SK-N-SH (cell line): ENCODE measurements at regions not wholly inside any gene's neighbourhood (a gene's known extent, or its start where the extent isn't known, plus 50 kb on each side); places are given as distances from the start of the nearest gene placed in this dataset.
"Not testable (repeated sequence)": the region's sequence is repeated elsewhere in the genome, so short reads cannot be mapped to it uniquely, and the experiment has no call there.

Experiments
- CTCF ChIA-PET: fragments of 300-600, 350-600 bp; formaldehyde crosslinking; extraction: SDS; loops from one replicate; lab custom pipeline; 2021; lab: Yijun Ruan, JAX
- POLR2A ChIA-PET: fragments of 350-600 bp; sonication (Branson Sonifier 250); formaldehyde crosslinking; extraction: SDS; loops from one replicate; lab custom pipeline; 2020; ENCODE audit warnings: antibody characterized with exemption, inconsistent platforms; lab: Yijun Ruan, JAX
- DNase-seq: peaks from one replicate; pipeline ENCODE4 v3.0.0; 2012
- H2AFZ ChIP-seq: fragments of 200-600 bp; sonication (generic); 2 replicates; pipeline ENCODE4 v1.8.1; 2016; ENCODE audit warnings: antibody characterized with exemption, mild to moderate bottlenecking, low read depth
- H3F3A ChIP-seq: fragments of 200-600 bp; sonication (generic); replicated peaks from 2 replicates; pipeline ENCODE3; 2016; ENCODE audit warnings: antibody characterized with exemption, mild to moderate bottlenecking; ENCODE audit not compliant: insufficient read depth
- H3K27ac ChIP-seq, 2 experiments: fragments of 200-500 bp in 1 of 2; fragments of 200-600 bp in 1 of 2; sonication (Bioruptor generic) in 1 of 2; sonication (generic), shearing (Covaris generic) in 1 of 2; 2 replicates each; pipeline versions ENCODE4 v1.5.1 to v1.6.1; 2014 to 2016; ENCODE audit warnings: low read depth in 2 of 2, inconsistent platforms in 1 of 2, low read length in 1 of 2, mild to moderate bottlenecking in 1 of 2, mixed read lengths in 1 of 2
- H3K27me3 ChIP-seq: fragments of 200-600 bp; sonication (generic), shearing (Covaris generic); 2 replicates; pipeline ENCODE4 v1.6.1; 2016; ENCODE audit warnings: mixed run types; ENCODE audit not compliant: insufficient read depth
- H3K36me3 ChIP-seq, 2 experiments: fragments of 200-500 bp in 1 of 2; fragments of 200-600 bp in 1 of 2; sonication (Bioruptor generic) in 1 of 2; sonication (generic) in 1 of 2; replicated peaks in 1 of 2; 2 replicates each; pipeline versions ENCODE3 to v1.5.1; 2014 to 2016; ENCODE audit warnings: low read length in 1 of 2, mild to moderate bottlenecking in 1 of 2; ENCODE audit not compliant: insufficient read depth in 2 of 2, control insufficient read depth in 1 of 2
- H3K4me1 ChIP-seq, 2 experiments: fragments of 200-500 bp in 1 of 2; fragments of 200-600 bp in 1 of 2; sonication (Bioruptor generic) in 1 of 2; sonication (generic), shearing (Covaris generic) in 1 of 2; 2 replicates each; pipeline versions ENCODE4 v1.5.1 to v1.6.1; 2014 to 2016; ENCODE audit warnings: low read depth in 1 of 2, low read length in 1 of 2, mixed run types in 1 of 2; ENCODE audit not compliant: insufficient read depth in 2 of 2, control insufficient read depth in 1 of 2
- H3K4me2 ChIP-seq: fragments of 200-600 bp; sonication (generic), shearing (Covaris generic); 2 replicates; pipeline ENCODE4 v1.6.1; 2017; ENCODE audit warnings: mixed run types
- H3K4me3 ChIP-seq, 2 experiments: fragments of 200-500 bp in 1 of 2; fragments of 200-600 bp in 1 of 2; sonication (Bioruptor generic) in 1 of 2; sonication (generic), shearing (Covaris generic) in 1 of 2; 2 replicates each; pipeline versions ENCODE4 v1.5.1 to v1.8.1; 2014 to 2016; ENCODE audit warnings: low read depth in 2 of 2, inconsistent platforms in 1 of 2, low read length in 1 of 2, mild to moderate bottlenecking in 1 of 2, mixed read lengths in 1 of 2, moderate library complexity in 1 of 2
- H3K79me2 ChIP-seq: fragments of 200-600 bp; sonication (generic); 2 replicates; pipeline ENCODE4 v1.8.1; 2017; ENCODE audit warnings: mild to moderate bottlenecking; ENCODE audit not compliant: insufficient read depth
- H3K9ac ChIP-seq: fragments of 200-600 bp; sonication (generic); 2 replicates; pipeline ENCODE4 v1.6.1; 2017; ENCODE audit warnings: mixed run types
- H3K9me2 ChIP-seq: fragments of 200-600 bp; sonication (generic); 2 replicates; pipeline ENCODE4 v1.6.1; 2017; ENCODE audit warnings: mixed run types
- H3K9me3 ChIP-seq: fragments of 200-600 bp; sonication (generic); 2 replicates; pipeline ENCODE4 v1.6.1; 2017; ENCODE audit warnings: mixed run types, mild to moderate bottlenecking, moderate library complexity
- H4K20me1 ChIP-seq: fragments of 200-600 bp; sonication (generic); 2 replicates; pipeline ENCODE4 v1.6.1; 2017; ENCODE audit warnings: mild to moderate bottlenecking, mixed run types; ENCODE audit not compliant: insufficient read depth
- CTCF ChIP-seq: fragments of 200-600 bp; sonication (generic); IDR thresholded peaks from 2 replicates; pipeline ENCODE4 v1.6.1; 2017; ENCODE audit warnings: antibody characterized with exemption, mild to moderate bottlenecking, moderate library complexity
- ELF1 ChIP-seq: IDR thresholded peaks from 2 replicates; pipeline ENCODE4 v1.4.0; 2012
- EZH2phosphoT487 ChIP-seq: fragments of 200-600 bp; sonication (generic); IDR thresholded peaks from 2 replicates; pipeline ENCODE4 v1.6.1; 2017; ENCODE audit warnings: low read depth, mixed run types, mild to moderate bottlenecking, antibody characterized with exemption, moderate library complexity, borderline replicate concordance
- FOSL2 ChIP-seq: IDR thresholded peaks from 2 replicates; pipeline ENCODE4 v1.4.0; 2012; ENCODE audit warnings: low read depth, mild to moderate bottlenecking, moderate library complexity, borderline replicate concordance
- GATA2 ChIP-seq: sonication (generic); formaldehyde crosslinking; IDR thresholded peaks from 2 replicates; pipeline ENCODE4 v1.5.0; 2020; ENCODE audit warnings: mild to moderate bottlenecking, missing genetic modification reagents
- PBX3 ChIP-seq: IDR thresholded peaks from 2 replicates; pipeline ENCODE4; 2012
- RCOR1 ChIP-seq: fragments of 150-350 bp; IDR thresholded peaks from 2 replicates; pipeline ENCODE4 v1.6.1; 2017; ENCODE audit warnings: antibody characterized with exemption, low read length
- REST ChIP-seq: IDR thresholded peaks from 2 replicates; pipeline ENCODE4 v1.6.1; 2012; ENCODE audit warnings: mild to moderate bottlenecking, low read depth, low read length, moderate library complexity
- RXRA ChIP-seq: IDR thresholded peaks from 2 replicates; pipeline ENCODE4 v1.4.0; 2012; ENCODE audit warnings: low read depth, mild to moderate bottlenecking, borderline replicate concordance
- TAF1 ChIP-seq: IDR thresholded peaks from 2 replicates; pipeline ENCODE4 v1.6.1; 2012; ENCODE audit warnings: low read depth, mild to moderate bottlenecking, low read length, moderate library complexity, borderline replicate concordance
- TEAD4 ChIP-seq: IDR thresholded peaks from 2 replicates; pipeline ENCODE4 v1.4.0; 2012; ENCODE audit warnings: mild to moderate bottlenecking, borderline replicate concordance; ENCODE audit not compliant: insufficient read depth
- USF1 ChIP-seq: IDR thresholded peaks from 2 replicates; pipeline ENCODE4 v1.4.0; 2012; ENCODE audit warnings: low read depth, borderline replicate concordance
- USF2 ChIP-seq: fragments of 150-350 bp; IDR thresholded peaks from 2 replicates; pipeline ENCODE4 v1.6.1; 2017; ENCODE audit warnings: antibody characterized with exemption, low read length, low read depth, borderline replicate concordance
- WGBS: methylation state at CpG from one replicate; pipeline ENCODE4 v1.1.6; 2017; ENCODE audit warnings: low lambda C conversion rate; 5-methylcytosine and 5-hydroxymethylcytosine counted together

GRCh38 chr17:62219221-62219899 lies 154.3 kb upstream of the MED13 start (continued):
- TF ChIP-seq REST (no peak), RXRA (no peak), FOSL2 (no peak), TEAD4 (no peak)

GRCh38 chr17:62216847-62217246 lies 151.8 kb upstream of the MED13 start:
- Histone ChIP-seq H3K4me3 (no peak overlapping the region), H3K4me2 (no peak overlapping the region), H3F3A (no peaks in the 10 kb centered on the region), H3K36me3 (no peaks in the 10 kb centered on the region), H3K9me3 (no peaks in the 10 kb centered on the region), H3K27me3 (0 out of 2 replicates have a peak, but pooled peaks cover 4% of the 10 kb centered on the region), H3K9me2 (no peaks in the 10 kb centered on the region), H3K27ac (no peak overlapping the region), H3K4me1 (no peaks in the 10 kb centered on the region), H2AFZ (no peak overlapping the region), H3K79me2 (no peaks in the 10 kb centered on the region), H3K9ac (no peak overlapping the region), H4K20me1 (no peaks in the 10 kb centered on the region)
- ChIA-PET CTCF (no interaction called here), POLR2A (interaction anchor here (0.6 kb wide), 1 partner anchor 38 kb away, joined by 8 read pairs; no protein-coding TSS in a partner anchor)
- TF ChIP-seq EZH2phosphoT487: no peak
- no peak for TF ChIP-seq TAF1
- TF ChIP-seq CTCF: no peak
- no peak for TF ChIP-seq TEAD4
- no peak for TF ChIP-seq GATA2 (CRISPR knock-in tag)
- TF ChIP-seq ELF1: no peak
- TF ChIP-seq USF2: no peak
- no peak for TF ChIP-seq RCOR1
- TF ChIP-seq PBX3: no peak
- no peak for TF ChIP-seq USF1
- DNase-seq: no peak
- 57% methylated on average over 6 of the region's 8 CpGs for WGBS

- POLR2A ChIA-PET, H3K27ac ChIP-seq, DNase-seq, H3K27me3 ChIP-seq, H3K9me2 ChIP-seq, H3K9me3 ChIP-seq, H4K20me1 ChIP-seq, H3K4me2 ChIP-seq, H2AFZ ChIP-seq, H3K36me3 ChIP-seq, H3K9ac ChIP-seq, H3K4me3 ChIP-seq, H3K4me1 ChIP-seq, H3K79me2 ChIP-seq, H3F3A ChIP-seq, CTCF ChIA-PET: not testable (repeated sequence)
- WGBS: 52% methylated on average over 6 of the region's 6 CpGs
Observed at GRCh38 chr17:62215891-62216290, 150.8 kb upstream of the MED13 start.
